Stimulated activated CD8-positive, alpha-beta memory T cell treated with anti-CD3 and anti-CD28 coated beads, Interleukin-15, amount 100 ng/mL, for 48 hours (primary cell): ENCODE measurements at regions not wholly inside any gene's neighbourhood (a gene's known extent, or its start where the extent isn't known, plus 50 kb on each side); places are given as distances from the start of the nearest gene placed in this dataset.

Experiments used
- DNase-seq, 2 donors: peaks; one replicate each; pipeline ENCODE4 v3.0.0-alpha.2; 2020; ENCODE audit warnings: low read depth in 2 of 2

DNA sequence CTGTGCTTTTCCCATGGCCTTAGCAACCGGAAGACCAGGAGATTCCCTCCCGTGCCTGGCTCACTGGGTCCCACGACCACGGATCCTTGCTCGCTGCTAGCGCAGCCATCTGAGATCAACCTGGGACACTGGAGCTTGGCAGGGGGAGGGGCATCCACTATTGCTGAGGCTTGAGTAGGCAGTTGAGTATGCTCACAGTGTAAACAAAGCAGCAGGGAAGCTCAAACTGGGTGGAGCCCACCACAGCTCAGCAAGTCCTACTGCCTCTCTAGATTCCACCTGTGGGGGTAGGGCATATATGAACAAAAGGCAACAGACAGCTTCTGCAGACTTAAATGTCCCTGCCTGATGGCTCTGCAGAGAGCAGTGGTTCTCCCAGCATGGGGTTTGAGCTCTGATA lies 697.0 kb downstream of the SORCS1 start:
- DNase-seq: no peak

GRCh38 chr10:106457522-106457921 lies 707.0 kb downstream of the SORCS1 start:
- no peak for DNase-seq

- no peak for DNase-seq
These were observed 710.3 kb downstream of the SORCS1 start for GRCh38 chr10:106454233-106454632.

DNA sequence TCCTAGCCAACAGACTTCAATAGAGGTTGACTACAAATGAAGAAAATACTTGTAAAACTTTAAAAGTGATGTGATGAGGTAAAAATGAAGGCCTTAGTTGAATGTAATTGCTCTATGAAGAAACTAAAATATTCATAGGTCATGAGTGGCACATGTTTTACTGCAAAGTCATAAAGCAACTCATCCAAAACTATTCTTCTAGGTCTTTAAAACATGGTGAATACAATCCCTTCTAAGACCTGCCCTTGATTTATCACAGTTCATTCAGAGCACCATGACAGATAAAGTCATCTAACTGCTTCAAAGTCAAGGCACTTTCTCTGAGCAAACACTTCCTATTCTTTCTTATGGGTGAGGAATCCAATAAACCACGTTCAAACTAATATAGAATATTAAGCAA lies 713.5 kb downstream of the SORCS1 start:
- DNase-seq: no peak

GRCh38 chr10:106446920-106447319 lies 717.6 kb downstream of the SORCS1 start:
- DNase-seq: no peak

DNA sequence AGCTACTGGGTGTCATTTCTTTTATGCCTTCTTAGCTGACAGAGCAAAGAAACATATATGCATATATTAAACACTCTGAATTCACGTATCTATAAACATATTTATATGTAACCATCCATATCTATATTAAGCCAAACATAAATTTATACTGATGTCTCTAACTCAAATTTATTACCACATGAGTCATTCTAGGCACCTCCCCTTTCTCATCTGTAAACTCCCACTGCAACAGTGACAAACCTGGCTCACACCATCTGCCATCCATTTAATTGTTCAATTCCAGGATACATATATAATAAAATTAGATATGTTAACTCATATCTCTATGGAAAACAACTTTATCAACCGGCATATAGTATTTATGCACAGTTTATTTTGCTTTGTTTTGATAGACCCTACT lies 722.3 kb downstream of the SORCS1 start:
- DNase-seq: no peak

GRCh38 chr10:106440767-106441166 lies 723.7 kb downstream of the SORCS1 start:
- no peak for DNase-seq

GRCh38 chr10:106440355-106440754 lies 724.2 kb downstream of the SORCS1 start:
- no peak for DNase-seq

DNA sequence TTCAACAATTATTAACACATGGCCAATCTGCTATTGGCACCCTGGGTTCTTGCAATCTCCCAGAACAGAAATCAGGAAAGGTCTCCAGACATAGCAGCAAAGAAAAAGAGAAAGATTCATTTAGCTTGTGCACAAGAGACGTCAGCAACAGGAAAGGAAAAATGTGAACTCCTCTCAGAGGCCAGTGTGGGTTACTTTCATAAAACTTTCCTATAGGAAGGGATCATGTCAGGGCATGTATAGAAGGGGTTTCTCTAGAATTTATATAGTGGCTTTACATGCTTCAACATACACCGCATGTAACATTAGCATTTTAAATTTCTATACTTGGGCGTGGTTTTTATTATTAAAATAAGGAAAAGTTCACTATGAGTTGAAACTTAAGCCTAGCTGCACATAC lies 725.1 kb downstream of the SORCS1 start:
- DNase-seq: no peak

- DNase-seq: no peak
These were observed 726.1 kb downstream of the SORCS1 start for GRCh38 chr10:106438386-106438785.

GRCh38 chr10:106436123-106436715 lies 728.3 kb downstream of the SORCS1 start:
- DNase-seq: no peak

- no peak for DNase-seq
These were observed 729.4 kb downstream of the SORCS1 start for GRCh38 chr10:106435081-106435480.

GRCh38 chr10:106424981-106425380 lies 739.5 kb downstream of the SORCS1 start:
- no peak for DNase-seq

DNA sequence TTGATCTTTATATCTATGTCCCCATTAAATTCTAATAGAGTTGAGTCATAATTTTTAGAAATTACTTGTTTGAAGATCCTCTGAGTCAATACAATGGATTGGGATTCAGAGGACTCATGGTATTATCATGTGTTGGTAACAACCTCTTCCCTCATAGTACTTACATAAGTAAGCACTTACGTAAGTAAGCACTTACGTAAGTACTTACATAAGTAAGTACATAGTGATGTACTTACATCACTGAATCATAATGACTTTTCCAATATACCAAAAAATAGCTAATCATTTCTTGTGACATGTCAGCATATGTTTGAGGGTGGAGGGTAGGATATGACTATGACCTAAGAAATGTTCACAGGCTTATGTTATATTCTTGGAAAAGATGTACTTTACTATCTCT lies 740.5 kb downstream of the SORCS1 start:
- DNase-seq: no peak

DNA sequence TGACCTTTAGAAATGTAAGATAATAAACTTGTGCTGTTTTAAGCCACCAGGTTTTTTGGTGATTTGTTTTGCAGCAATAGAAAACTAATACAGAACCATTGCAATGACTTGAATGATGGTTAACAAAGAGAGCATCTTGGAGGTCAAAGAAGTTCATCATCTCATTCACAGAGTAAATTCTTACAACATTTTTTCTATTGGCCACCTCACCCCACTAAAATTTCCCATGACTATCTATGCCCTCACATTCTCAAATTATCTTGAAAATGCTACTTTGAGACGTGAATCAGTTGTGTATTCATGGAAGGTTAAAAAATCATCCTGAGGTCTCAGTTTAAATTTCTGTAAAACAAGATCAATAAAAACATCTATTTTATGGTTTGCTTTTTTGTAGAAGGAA lies 754.2 kb downstream of the SORCS1 start:
- DNase-seq: no peak

DNA sequence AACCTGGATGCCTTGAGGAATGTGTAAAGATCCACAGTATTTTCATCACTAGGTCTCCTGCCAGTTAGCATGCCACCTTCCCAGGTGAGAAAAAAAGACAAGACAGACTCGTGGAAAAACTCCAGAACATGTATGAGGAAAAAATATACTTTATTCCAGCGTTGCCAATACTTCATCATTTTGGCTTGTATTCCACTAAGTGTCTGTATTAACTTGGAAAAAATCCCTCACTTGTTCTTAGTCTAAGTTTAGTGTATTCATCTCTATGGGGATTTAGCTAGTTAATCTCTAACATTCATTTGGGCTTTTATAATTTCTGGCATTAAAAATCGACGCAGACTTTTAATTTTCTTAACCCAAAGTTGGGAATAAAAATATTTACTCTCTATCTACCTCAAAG lies 759.4 kb downstream of the SORCS1 start:
- DNase-seq: no peak

DNA sequence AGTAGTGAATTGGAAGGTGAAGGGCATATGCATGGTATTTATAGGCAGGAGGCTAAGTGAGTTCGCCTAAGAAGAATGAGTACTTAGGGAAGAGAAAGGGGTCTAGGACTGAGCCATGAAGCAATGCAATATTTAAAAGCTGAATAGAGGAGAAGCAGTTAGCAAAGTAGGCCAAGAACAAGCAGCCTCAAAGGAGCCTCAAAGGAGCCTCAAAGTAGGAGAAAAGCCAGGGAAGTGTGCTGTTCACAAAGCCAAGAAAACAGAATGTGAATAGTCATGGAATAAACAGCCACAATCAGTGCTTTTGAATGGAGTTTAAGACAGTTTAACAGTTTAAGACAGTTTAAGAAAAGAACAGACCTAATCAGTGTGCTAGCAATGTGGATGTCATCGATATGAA lies 762.0 kb downstream of the SORCS1 start:
- DNase-seq: no peak

- no peak for DNase-seq
These were observed 762.5 kb downstream of the SORCS1 start for GRCh38 chr10:106401967-106402366.

- no peak for DNase-seq
These were observed 763.3 kb downstream of the SORCS1 start for GRCh38 chr10:106401161-106401560.

DNA sequence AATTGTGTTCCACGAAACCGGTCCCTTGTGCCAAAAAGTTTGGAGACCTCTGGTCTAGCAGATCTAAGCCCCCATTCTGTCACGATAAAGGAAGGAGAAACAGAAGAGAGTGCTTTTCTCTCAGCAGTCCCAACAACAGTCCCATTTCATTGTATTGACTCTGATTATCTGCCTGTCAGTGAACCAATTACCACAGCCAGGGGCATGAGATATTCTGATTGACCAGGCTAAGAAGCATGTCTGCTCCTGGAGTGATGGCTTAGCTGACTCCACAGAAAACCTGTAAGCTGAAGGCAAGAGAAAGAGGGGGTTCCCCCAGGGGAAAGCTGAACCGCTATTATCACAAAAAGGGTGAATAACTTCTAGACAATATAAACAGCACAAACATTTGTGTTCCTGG lies 765.4 kb downstream of the SORCS1 start:
- DNase-seq: no peak

DNA sequence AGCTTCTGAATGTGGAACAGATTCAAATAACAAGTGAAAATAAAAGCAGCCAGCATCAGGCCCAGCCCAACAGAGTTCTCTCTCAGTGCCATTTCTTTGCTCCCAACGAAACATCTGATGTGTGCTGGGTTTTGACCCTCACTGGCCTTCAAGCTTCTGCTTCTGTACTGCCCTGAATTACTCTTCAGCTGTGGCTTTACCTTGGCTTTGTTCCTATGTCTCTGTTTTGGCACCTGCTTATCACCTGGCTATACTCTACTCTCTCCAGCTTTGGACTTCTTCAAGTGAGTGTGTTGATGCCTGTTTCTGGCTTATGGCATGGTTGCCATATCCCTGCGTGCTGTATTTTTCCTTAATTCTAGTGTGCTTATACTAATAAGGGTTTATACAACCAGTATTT lies 768.3 kb downstream of the SORCS1 start:
- no peak for DNase-seq

GRCh38 chr10:106395041-106395749 lies 769.3 kb downstream of the SORCS1 start:
- DNase-seq: no peak

DNA sequence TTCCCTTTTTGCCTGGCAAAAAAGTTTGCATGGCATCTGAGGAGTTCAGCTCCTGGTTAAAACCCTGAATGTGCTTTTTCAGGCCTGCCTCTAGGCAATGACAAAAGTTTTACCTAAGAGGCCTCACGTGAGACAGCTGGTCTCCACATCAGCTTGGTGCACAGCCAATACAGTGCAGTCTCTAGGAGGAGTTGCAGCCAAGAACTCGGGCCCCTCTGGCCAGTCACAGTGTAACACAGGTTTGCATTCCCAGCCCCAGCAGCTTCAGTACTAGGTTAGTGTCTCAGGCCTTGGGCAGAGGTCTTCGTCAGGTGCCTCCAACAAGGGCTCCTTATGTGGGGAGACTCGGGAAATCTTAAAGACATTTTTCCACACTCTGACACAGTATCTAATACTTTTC lies 771.7 kb downstream of the SORCS1 start:
- DNase-seq: no peak

DNA sequence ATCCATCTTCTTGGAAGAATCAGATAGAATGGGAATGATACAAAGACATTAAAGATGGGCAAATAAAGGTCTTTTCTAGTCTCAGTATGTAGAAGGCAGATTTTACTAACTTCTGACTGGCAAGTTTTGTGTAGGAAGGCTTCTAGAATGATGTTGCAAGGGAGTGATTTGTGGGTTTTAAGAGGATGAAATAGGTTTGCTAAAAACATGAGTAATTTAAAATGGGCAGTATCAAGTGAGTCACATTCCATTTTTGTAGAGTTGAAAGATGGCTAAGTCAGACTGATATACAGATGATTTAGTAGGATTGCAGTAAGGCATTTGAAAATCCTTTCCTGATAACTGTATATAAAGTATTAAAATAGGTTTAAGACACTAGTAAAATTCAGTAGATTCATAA lies 777.4 kb downstream of the SORCS1 start:
- DNase-seq: no peak
